ENCODE measurements at regions not wholly inside any gene's neighbourhood (a gene's known extent, or its start where the extent isn't known, plus 50 kb on each side); places are given as distances from the start of the nearest gene placed in this dataset.

DNA sequence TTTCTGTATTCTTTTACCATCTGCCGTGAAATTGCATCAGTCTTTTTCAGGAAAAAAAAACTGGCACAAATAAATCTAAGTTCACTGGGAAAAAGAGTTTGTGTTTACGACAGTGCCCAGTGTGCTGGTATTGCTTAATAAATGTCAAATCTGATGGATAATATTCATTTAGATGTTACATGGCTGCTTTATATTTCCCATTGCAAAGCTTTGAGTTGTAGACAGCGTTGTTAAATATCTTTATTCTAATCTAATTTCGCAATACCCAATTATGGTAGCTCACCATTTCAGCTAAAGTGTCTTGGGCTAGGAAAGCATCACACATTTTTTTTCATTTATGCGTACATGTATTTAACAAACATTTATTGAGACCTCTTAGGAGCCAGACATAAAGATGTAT is 1994.5 kb upstream of the FLRT2 start:
- TF ChIP-seq, protein P1, sequence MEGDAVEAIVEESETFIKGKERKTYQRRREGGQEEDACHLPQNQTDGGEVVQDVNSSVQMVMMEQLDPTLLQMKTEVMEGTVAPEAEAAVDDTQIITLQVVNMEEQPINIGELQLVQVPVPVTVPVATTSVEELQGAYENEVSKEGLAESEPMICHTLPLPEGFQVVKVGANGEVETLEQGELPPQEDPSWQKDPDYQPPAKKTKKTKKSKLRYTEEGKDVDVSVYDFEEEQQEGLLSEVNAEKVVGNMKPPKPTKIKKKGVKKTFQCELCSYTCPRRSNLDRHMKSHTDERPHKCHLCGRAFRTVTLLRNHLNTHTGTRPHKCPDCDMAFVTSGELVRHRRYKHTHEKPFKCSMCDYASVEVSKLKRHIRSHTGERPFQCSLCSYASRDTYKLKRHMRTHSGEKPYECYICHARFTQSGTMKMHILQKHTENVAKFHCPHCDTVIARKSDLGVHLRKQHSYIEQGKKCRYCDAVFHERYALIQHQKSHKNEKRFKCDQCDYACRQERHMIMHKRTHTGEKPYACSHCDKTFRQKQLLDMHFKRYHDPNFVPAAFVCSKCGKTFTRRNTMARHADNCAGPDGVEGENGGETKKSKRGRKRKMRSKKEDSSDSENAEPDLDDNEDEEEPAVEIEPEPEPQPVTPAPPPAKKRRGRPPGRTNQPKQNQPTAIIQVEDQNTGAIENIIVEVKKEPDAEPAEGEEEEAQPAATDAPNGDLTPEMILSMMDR (IDR thresholded peaks at IDR 0.05; ENCODE audit: insufficient read depth, low read length) = no peak
- TF ChIP-seq POLR2AphosphoS5 (IDR thresholded peaks at IDR 0.05; ENCODE audit: low read depth) (no peak), GABPA (IDR thresholded peaks at IDR 0.05; ENCODE audit: low read depth) (no peak)
